HG02885 (cell line): ENCODE measurements at regions not wholly inside any gene's neighbourhood (a gene's known extent, or its start where the extent isn't known, plus 50 kb on each side); places are given as distances from the start of the nearest gene placed in this dataset.
"Not testable (repeated sequence)": the region's sequence is repeated elsewhere in the genome, so short reads cannot be mapped to it uniquely, and the experiment has no call there.

Experiments used
- ATAC-seq: cut with Tn5 transposase; IDR thresholded peaks from one replicate; pipeline ENCODE4 v1.9.1; 2021; ENCODE audit warnings: mild to moderate bottlenecking; ENCODE audit not compliant: unreplicated experiment, poor library complexity

DNA sequence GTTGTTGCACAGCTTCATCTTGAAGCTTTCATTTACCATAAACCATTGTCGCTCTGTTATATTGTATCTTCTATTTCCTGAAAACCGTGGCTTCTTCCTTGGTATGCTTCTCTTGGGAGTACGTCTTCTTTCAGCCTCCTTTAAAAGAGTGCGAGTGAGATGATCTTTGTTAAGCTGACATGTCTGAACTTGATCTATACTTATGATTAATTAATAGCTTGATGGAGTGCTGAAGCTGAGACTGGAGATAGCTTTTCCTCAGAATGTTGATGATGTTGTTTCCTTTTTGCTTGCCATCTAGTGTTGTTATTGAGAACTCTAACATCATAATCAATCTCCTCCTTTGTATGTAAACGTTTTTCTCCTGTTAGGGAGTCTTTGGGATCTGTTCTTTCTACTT, 529.3 kb upstream of the SPRY2 start:
- no peak for ATAC-seq

- ATAC-seq = no peak
Measured at GRCh38 chr13:80866921-80867320, 526.0 kb upstream of the SPRY2 start.

GRCh38 chr13:80865329-80865728, 524.4 kb upstream of the SPRY2 start:
- no peak for ATAC-seq

GRCh38 chr13:80862456-80862855, 521.5 kb upstream of the SPRY2 start:
- no peak for ATAC-seq

DNA sequence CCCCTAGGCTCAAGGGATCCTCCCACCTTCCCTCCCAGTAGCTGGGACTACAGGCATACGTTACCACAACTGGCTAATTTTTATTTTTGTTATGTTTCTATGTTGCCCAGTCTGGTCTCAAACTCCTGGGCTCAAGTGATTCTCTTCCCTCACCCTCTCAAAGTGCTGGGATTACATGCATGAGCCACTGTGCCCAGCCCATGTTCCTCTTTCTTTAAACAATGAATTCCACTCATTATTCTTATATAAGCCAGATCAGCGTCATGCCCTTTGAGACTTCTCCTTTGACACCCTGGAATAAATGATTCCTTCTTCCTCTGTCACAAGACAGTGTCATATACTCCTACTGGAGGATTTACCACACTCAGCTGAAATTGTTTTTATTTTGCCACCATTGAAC, 519.9 kb upstream of the SPRY2 start:
- ATAC-seq = no peak

GRCh38 chr13:80858131-80858530, 517.2 kb upstream of the SPRY2 start:
- ATAC-seq = no peak

DNA sequence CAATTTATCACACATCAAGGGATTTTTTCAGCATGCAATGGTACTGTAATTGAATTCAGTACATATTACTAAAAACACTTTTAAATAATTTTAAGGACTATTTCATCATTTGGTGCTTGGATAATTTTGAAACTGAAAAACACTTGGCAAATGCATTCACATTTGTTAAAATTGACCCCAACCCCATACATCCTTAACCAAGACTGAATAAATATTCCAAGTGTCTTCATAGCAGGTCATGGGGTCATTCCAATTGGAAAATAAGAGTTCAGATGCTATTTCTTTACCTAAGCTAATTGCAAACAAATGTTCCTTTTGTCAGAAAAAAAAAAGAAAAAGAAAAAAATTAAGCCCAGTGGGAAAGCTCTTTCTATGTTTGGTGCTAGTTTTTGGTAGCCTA, 516.4 kb upstream of the SPRY2 start:
- ATAC-seq = no peak

GRCh38 chr13:80850771-80851170, 509.8 kb upstream of the SPRY2 start:
- ATAC-seq = no peak

DNA sequence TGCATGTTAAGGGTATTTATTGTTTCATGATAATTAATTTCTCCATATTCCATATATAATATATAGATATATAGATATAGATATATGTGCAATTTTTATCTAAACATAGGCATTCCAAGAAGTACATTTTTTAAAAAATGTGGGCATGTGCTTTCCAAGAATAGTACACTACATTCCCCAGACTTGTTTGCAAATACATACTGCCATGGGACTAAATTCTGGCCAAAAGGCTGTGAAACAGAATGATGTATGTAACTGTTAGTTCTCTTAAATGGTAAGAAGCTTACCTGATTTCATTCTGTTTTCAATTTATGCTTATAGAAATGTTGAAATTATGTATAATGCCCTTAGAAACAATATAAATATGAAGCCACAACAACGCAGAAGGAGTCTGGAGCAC, 503.2 kb upstream of the SPRY2 start:
- ATAC-seq = no peak

- ATAC-seq = no peak
Measured at GRCh38 chr13:80841414-80841813, 500.5 kb upstream of the SPRY2 start.

GRCh38 chr13:80840316-80840976, 499.5 kb upstream of the SPRY2 start:
- ATAC-seq = no peak

DNA sequence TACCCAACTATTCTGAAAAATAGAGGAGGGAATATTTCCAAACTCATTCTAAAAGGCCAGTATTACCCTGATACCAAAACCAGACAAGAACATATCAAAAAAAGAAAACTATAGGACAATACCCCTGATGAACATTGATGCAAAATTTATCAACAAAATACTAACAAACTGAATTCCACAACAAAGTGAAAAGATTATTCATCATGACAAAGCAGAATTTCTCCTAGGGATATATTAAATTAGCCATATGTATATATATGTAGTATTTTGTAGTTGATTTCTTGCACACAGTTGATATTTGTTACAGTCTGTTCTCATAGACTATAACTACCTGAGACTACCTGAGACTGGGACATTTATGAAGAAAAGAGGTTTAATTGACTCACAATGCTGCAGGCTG, 495.0 kb upstream of the SPRY2 start:
- ATAC-seq = no peak

DNA sequence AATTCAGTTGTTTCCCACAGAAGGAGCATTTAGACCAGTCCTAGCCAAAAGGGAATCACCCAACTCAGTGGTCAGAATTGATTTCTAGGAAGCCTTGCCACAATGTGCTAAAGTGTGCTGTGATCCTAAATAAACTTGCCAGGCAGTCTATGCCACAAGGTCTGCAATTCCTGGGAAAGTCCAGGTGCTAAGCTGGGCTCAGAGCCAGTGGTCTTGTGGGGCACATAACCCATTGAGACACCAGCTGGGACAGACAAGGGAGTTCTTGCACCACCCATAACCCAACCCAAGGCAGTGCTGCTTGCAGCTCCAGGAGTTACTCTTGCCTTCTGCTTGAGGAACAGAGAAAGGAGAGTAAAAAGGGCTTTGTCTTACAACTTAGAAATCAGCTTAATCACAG, 489.5 kb upstream of the SPRY2 start:
- no peak for ATAC-seq

- ATAC-seq = no peak
Measured at GRCh38 chr13:80828759-80829158, 487.8 kb upstream of the SPRY2 start.

DNA sequence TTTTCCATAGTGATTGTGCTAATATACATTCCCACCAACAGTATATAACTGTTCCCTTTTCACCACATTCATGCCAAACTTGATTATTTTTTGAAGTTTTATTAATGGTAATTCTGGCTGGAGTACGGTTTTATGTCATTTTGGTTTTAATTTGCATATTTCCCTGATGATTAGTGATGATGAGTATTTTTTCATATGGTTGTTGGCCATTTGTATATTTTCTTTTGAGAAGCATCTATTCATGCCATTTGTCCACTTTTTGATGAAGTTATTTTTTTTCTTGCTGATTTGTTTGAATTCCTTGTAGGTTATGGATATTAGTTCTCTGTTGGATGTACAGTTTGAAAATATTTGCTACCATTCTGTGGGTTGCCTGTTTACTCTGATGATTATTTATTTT, 484.4 kb upstream of the SPRY2 start:
- no peak for ATAC-seq

GRCh38 chr13:80824229-80824628, 483.3 kb upstream of the SPRY2 start:
- ATAC-seq = no peak

DNA sequence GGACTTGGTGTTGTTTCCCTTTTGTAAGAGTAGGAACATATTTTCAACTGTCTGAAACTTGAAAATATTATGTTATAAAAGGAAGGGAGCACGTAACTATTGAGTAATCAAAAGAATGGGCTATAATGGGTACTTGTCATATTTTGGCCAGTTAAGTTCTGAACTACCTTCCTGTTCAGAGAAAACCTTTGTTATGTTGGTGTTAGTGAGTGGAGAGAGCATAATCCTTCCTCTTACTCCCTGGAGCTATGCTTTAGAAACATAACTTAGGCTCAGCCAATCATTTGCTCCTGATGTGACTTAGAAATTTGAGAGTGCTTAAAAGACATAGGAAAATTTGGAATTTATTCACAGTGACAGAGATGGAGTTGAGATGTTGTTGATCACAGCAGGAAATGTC, 482.5 kb upstream of the SPRY2 start:
- no peak for ATAC-seq

- ATAC-seq = no peak
Measured at GRCh38 chr13:80821466-80821865, 480.5 kb upstream of the SPRY2 start.

DNA sequence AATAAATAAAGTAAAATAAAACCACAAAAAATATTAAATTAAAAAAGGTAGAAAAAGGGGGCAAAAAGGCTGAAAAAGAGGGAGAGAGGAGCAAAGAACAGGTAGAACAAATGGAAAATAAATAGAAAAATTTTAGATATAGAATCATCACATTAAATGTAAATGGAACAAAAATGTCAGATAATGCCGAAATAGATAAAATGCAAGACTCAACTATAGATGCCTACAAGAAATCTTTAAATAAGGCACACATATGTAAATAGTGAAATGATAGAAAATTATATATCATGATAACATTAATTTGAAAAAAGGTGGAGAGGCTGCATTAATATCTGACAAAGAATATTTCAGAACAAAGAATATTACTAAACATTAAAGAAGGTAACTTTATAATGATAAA, 477.1 kb upstream of the SPRY2 start:
- ATAC-seq = no peak

- ATAC-seq = no peak
Measured at GRCh38 chr13:80814541-80814940, 473.6 kb upstream of the SPRY2 start.

- not testable (repeated sequence) for ATAC-seq
Measured at GRCh38 chr13:80810294-80810693, 469.4 kb upstream of the SPRY2 start.

DNA sequence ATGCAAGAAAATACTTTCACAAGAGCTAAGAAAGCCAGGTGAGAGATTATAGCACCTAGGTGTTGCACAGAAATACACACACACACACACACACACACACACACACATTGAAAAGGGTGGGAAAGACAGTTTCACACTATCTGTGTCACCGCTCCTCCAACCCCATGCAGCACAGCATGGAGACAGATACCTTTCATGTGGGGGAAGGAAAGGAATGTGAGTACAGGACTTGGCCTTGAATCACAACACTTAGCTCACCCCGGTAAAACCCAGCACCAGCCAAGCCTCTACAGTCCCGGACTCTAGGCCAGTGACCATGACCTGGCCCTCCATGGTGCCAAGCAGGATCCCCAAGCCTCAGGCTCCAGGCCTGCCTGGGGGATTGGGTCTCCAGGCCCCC, 462.0 kb upstream of the SPRY2 start:
- no peak for ATAC-seq
